NCI-H1105 (cell line): ENCODE measurements at regions not wholly inside any gene's neighbourhood (a gene's known extent, or its start where the extent isn't known, plus 50 kb on each side); places are given as distances from the start of the nearest gene placed in this dataset.

Experiments
- DNase-seq: peaks from one replicate; lab custom pipeline; 2025; lab: John Stamatoyannopoulos, UW

DNA sequence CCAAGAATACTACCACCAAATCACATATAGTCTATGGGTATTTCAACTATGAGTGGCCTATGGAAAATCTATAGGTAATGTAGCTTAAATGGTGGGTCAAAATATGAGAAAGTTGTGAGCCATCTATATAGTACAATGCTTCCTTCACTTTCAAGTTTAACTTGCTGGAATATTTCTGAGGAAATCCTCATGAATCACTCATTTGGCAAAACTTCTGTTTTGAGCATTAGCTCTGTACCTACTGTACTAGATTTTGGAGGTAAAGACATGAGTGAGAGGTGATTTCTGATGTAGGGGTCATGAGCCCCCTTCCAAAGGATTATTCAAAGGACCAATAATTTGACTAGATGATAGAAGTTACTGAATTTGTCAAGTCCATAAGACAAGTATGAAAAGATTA lies 80.6 kb upstream of the DAB2 start:
- DNase-seq, result no peak

DNA sequence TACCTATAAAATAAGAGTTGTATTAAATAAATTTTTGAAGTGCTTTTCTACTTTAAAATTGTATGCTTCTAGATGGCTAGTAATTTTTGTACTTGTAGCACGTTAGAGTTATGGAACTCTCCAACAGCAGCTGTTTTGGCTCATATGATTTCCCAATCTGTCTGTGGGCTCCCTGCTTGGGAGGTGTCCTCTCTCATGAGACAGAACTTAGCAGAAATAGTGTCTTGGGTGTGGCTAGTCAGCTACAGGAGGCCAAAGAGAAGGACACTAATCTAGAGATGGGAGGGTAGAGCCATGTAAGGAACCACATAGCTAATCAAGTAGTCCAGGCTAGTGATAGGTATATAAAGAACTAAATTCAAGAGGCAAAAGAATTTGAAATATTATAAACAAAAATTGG lies 78.4 kb upstream of the DAB2 start:
- no peak for DNase-seq

DNA sequence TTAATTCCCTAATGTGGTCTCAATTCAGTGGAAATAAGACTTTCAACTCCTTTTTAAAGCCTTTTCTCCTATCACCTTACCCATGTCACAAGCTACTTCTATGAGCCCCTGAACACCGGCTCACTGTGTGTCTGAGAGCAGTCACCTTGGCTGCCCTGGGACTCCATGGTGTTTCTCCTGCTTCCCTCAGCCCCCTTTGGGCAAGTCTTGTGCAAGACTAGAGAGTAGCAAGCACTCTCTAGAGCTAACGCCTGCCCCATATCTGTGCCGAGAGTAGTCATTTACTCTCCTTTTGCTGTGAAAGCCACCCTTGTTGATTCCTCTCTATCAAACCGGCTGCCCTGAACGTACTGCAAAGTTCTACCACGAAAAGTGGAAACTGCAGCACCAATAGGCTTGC lies 77.9 kb upstream of the DAB2 start:
- DNase-seq, result no peak

DNA sequence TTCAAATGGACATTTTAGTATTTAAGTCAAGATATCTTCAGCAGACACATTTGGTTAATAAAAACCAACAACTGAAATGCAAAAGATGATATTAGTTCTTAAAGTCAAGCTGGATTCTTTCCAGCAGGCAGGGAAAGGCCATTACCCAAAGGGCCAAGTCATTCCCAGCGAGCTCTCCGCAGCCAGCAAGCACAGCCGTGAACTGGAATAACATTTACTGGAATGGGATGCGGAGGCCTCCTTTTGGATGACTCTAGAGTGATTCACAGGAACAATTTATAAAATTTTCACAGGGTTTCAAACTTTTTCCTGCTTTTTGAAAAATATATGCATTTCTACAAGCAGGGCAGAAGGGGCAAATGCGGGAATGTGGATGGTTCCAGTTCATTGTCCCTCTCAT lies 76.6 kb upstream of the DAB2 start:
- DNase-seq, result no peak

DNA sequence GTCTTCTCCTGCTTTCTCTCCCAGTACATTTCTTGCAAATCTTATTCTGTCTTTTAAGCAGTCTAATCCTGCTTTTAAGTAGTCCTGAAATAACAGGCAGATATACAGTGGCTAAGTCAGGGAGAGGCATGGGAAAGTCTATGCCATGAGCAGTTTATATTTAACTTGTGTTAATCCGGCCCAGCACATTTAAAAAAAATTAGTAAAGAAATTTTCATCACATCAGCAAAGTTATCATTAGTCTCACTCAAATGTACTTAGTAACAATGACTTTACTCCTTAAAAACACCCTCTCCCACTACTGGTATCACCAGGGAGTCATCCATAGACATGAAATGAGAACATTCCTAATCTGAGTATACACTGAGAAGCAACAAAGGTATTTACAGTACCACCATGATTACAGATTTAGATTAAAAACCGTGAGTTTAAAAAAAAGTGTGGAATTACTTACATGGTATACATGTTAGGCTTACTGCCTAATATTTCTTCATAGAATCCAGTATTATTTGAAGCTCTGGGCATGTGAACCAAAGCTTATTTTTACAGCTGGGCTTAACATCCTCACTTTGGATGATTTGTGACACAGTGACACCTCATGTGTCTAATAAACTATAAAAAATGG lies 75.9 kb upstream of the DAB2 start:
- DNase-seq, result no peak

DNA sequence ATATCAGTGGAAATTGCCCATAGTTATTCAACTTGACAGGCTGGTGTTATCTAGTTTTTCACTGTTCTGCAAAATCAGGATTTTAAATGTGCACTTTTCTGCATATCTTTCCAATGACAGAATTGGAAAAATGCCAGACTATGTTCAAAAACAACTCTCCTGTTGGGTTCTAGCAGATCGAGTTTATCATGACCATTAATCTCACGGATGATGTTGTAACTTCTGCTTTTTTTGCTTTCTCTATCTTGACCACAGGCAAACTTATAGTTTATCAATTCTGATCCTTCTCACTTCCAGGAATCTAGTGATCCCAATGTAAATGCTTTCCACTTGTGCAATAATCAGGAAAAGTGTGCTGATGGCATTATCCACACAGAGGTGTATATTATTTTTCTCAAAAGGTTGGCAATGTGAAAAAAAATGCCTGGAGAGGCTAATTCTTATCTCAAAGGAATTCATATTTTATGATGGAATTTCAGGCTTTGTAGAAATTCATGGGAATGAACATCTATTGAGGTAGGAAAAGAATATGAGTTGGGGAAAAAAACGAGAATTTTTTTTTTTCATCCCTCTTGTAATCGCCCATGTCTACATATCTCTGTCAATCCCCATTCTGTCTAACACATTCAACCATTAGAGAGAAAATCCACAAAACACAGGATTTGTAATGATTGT lies 73.6 kb upstream of the DAB2 start:
- no peak for DNase-seq

DNA sequence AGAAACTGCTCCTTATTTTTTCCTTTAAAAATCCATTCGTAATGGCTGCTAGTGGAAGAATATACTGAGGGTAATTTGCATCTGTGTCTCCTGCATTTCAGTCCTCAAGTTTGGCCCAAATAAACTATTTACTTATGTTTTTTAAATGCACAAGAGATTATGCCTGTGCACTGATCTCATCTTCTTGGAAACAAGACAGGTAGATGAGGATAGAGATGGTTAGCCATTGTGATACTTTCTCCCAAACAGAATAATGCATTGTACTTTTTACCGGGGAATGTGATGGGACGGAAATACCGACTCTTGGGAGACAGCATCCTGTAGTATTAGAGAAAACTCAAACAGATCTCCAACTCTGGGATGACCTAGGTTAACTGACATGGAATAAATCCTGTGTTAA lies 72.5 kb upstream of the DAB2 start:
- DNase-seq, result no peak

DNA sequence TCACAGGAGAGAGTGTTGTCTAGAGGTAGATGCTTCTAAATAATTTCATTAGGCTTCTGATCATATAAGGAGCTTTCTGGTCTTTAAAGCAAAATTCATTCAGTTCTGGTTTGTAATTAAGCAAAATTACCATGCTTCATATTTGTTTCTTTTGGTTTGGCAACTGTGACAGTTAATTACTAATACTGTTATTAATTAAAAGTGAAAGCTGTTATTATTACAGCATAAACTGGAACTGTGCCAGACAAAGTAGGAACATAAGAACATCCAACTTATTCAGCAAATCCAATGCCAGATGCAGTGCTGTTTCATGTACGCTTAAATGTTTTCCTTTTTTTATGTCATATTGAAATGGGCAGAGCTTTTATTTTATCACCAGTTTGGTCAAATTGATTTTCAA lies 70.4 kb upstream of the DAB2 start:
- DNase-seq, result no peak

DNA sequence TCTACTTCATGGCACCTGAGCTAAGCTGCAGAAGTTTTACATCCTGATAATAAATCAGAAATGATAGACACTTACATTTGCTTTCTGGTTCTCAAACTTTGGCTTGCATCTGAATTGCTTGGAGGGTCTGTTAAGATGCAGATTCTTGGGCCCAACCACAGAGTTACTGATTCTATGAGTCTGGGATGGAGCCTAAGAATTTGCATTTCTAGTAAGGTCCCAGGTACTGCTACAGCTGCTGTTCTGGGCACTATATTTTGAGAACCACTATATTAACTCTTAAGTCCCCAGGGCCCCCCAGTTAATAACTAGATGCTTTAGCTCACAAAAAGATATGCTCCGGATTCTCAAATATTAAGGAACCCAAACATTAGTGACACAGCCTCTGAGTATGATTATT lies 69.8 kb upstream of the DAB2 start:
- no peak for DNase-seq

DNA sequence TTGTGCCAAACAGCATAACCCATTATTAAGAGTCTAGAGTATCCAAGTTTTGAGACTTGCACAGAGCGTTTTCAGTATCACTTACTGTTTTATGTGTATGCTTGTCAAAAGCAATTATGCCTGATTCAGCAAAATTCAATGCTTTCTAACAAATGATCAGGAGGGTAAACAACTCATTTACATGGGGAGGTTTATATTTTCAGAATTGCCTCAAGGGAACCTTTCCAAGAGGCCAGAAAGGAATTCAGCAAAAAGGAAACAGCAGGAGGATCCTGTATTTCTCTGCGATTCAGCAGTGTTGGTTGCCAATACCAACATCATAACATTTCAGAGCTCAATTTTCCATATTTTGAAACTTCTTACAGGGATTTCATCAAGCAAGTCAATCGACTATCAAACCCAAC lies 69.3 kb upstream of the DAB2 start:
- no peak for DNase-seq

DNA sequence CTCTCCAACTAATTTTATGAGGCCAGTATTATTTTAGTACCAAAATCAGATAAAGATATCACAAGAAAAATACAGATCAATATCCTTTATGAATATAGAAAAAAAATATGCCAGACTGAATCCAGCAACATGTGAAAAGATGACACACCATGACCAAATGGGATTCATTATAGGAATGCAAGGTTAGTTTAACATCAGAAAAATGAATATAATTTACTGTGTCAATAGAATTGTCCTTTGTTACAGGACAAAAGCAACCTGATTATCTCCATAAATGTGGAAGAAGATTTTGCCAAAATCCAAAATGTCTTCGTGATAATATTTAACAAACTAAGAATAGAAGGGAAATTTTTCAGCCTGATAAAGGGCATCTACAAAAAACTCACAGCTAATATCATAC lies 66.4 kb upstream of the DAB2 start:
- DNase-seq, result no peak

DNA sequence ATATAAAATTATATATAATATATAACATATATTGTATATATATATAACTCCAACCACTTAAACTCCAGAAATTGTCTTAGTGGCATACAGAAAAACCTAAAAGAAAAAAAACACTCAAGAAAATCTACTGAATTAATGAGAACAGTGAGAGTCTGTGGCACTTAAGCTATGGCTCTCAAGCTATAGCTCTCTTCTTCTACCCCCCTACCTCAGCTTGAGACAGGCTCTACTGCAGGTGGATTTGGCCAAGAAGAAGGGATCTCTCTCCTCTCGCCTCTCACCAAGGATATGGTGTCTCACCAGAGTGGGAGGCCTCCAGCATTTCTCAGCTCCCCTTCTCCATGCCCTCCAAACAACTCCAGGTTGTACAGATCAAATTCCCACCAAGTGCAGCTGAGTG lies 64.5 kb upstream of the DAB2 start:
- DNase-seq, result no peak

DNA sequence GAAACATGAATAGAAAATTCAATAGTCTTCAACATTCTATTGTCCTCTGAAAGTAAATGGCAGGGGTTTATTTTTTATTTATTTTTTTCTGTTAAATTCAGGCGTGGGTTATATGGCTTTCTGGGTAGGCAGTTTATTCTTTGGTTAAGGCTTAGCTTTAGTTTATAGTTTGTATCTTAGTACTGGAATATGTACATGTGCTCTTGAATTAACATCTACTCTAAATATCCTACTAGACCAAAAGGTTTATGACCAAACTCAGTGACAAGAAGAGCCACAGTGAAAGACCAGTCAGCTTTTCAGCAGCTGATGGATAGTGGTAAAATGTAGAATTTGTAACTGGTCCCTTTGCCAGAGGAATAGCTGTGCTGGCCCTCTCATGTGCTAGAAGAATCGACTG lies 62.0 kb upstream of the DAB2 start:
- DNase-seq, result no peak

DNA sequence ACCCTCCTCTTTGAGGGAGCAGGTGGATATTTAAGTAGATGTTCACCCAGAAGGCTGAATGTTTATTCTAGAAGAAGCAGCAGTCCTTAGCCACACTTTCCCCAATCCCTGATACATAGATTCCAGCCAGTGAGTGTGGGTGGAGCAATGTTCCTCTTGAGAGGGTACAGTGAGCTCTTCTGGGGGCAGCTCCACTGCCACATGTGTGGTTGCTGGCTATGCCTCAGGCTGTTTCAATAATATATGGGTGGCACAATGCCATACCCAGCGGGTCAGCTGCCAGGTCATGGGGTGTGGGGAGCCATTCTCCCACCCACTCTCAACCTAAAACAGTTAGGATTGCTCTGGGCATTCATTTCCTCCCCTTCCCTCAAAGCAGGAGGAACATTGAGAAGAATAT lies 61.6 kb upstream of the DAB2 start:
- DNase-seq, result no peak

DNA sequence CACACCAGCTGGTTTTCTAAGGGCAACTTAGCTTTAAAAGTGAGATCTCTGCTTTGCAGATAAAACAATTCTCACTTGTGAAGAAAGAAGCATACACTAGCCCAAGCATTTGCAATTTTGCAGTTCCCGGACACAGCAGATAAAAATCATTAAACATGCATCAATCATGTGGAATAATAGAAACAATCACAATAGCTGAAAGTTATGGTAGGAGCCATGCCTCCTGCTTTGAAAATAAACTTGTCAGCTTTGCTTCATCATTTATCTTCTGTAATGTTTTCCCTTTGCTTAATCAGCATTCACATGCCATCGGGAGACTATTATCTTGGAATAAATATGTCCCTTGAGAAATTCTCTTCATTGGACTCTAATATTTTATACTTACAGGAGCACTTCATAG lies 60.3 kb upstream of the DAB2 start:
- DNase-seq, result no peak

DNA sequence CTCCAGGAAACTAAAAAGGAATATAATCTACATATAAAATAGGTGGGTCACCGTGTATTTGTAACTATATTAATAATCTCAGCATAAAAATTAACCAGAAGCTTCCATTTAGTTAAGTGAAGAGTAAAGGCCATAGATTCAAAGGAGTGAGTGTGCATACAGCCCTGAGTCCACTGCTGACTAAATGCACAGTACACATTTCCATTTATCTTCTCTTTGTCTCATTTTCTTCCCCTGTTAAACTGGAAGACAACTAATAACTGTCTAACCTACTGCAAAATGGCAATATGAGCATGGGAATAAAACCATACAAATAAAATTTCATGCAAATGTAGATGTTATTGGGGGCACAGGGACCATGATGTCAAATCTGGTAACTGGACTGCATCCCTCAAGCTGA lies 59.9 kb upstream of the DAB2 start:
- no peak for DNase-seq

DNA sequence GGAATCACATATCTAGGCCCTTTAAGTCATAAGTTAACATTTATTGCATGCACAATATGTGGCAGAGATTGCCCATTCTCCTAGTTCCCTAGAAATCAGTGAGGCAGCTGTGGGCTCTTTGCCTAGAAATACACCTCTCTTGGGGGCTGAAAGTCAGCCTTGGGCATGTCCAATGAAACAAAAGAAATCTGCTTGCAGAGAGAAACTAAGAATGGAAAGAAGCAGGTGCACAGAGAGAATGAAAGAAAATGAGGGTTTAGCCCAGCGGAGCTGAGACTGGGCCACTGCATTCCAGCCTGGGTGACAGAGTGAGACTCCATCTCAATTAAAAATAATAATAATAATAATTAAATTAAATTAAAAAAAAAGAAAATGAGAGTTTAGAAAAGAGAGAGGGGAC lies 57.3 kb upstream of the DAB2 start:
- no peak for DNase-seq

DNA sequence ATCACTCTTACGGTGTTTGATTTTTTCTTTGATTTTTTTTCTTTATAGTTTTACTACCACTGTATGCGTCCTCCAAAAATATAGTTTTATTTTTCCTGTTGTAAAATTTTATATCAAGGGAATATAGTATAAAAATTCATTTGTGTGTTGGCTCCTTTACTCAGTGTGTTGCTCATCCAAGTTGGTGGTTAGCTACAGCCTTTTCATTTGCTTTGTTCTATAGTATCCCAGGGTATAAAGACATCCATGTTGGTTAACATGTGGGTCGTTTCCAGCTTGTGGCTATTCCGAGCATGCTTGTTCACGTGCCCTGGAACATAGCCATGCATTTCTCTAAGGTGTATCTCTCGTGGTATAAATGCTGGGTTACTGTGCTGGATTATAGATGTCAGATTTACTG lies 54.8 kb upstream of the DAB2 start:
- no peak for DNase-seq

DNA sequence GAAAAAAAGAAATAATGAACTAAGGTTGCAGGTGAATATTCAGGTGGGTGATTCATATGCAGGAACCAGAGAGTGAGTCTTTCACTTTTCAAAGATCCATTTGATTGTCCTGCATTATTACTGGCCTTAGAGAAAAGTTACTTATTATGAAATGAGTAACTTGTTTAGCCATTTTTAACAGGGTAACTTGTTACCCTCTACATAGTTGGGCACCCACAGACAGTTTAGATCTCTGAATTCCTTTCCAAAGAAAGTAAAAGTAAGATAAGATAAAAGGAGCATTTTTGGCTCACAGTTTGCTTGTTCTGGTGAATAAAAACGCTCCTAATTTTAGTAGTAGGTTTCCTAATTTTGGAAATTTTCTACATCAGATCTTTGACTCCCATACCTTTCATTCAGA lies 54.1 kb upstream of the DAB2 start:
- DNase-seq, result no peak

DNA sequence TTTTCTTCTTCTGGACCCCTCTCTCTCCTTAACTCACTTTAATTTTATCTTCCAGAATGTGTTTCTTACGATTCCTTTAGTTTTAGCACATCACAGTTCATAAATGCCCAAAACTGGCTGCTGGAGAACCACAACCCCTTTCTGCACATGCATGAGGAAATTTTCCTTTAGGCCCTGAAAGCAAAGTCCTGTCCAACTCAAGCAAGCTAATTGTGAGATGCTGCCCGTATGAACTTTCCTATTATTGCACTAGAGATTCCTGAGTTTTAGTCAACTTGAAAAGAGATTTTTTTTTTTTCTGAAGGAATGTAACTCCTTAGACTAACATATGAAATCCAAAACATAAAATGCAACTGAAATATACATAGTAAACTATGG lies 52.1 kb upstream of the DAB2 start:
- no peak for DNase-seq

DNA sequence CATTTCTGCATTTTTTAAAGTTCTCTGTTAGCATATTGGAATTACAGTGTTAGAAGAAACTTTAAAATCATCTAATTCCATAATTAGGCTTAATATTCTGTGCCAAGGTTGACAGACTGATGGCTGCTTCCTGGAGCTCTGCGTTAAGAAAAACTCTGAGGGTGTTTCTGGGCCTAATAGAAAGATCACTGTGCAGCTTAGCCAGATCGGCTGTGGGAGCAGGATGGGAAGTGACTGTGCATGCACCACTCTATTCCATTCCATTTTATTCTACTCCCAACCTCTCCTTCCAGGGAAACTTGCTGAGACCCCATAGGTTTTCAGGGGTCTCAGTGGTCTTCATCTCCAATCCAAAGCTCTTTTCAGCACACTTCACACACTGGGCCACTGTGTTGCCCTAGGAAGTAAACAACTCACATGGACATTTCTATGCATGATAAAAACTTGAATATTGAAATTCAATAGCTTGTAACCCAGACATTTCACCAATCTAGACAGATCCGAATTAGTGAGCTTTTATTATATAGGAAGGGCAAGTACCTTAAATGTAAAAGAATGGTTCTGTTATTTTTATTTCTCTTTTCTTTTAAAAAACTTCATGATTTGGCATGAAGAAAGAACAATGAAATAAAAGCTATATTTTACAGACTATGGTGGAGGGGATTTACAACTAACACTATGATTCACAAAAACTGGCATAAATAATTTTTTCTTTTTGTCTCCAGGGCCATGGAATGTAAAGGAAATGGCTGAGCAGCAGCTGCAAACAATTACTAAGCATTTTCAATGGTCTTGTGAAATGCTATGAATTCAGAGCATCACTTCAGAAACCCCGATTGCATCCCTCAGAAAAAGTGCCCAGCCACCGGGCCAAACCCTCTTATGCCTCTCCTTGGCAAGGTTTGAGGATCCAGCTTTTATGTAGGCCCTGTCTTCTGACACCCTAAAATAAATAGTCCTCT lies 51.4 kb upstream of the DAB2 start:
- no peak for DNase-seq

DNA sequence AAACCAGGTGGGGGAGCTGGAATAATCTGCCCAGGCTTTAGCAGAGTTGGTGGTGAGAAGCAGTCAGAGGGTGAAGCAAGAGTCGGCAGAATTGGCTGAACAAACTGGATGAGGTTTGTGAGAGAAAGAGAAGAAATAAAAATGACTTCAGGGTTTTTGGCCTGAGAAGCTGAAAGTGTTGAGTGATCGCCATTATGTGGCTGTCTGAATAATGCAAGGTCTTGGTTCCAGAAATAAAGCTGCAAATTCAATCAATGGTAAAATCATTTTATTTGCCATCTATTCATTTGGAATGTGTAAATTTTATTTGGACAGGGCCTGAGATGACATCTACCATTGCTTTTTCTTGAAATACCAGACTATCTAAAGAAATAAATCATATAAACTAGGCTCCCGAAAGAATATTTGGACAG lies 50.4 kb upstream of the DAB2 start:
- DNase-seq, result no peak
